GM18520 (cell line): ENCODE measurements at regions not wholly inside any gene's neighbourhood (a gene's known extent, or its start where the extent isn't known, plus 50 kb on each side); places are given as distances from the start of the nearest gene placed in this dataset.

Experiments used
- ATAC-seq: cut with Tn5 transposase; IDR thresholded peaks from one replicate; pipeline ENCODE4 v1.9.1; 2021; ENCODE audit not compliant: unreplicated experiment

GRCh38 chr5:133831491-133832224, 136.8 kb downstream of the C5orf15 start:
- no peak for ATAC-seq

- ATAC-seq, result no peak
Observed at GRCh38 chr5:133830911-133831310, 137.5 kb downstream of the C5orf15 start.

GRCh38 chr5:133830281-133830680, 138.1 kb downstream of the C5orf15 start:
- no peak for ATAC-seq

GRCh38 chr5:133829786-133830185, 138.6 kb downstream of the C5orf15 start:
- no peak for ATAC-seq

- ATAC-seq, result no peak
Observed at GRCh38 chr5:133828722-133829121, 139.7 kb downstream of the C5orf15 start.

- no peak for ATAC-seq
Observed at GRCh38 chr5:133827830-133828229, 140.6 kb downstream of the C5orf15 start.

GRCh38 chr5:133827011-133827410, 141.4 kb downstream of the C5orf15 start:
- ATAC-seq, result no peak

- ATAC-seq, result peak; percentile 31
Observed at GRCh38 chr5:133825631-133826289, 142.7 kb downstream of the C5orf15 start.

GRCh38 chr5:133824661-133825254, 143.7 kb downstream of the C5orf15 start:
- ATAC-seq, result peak; percentile 62

- ATAC-seq, result no peak
Observed at GRCh38 chr5:133821889-133822288, 146.5 kb downstream of the C5orf15 start.

GRCh38 chr5:133821311-133821741, 147.1 kb downstream of the C5orf15 start:
- ATAC-seq, result no peak

GRCh38 chr5:133820507-133820906, 147.9 kb downstream of the C5orf15 start:
- no peak for ATAC-seq

GRCh38 chr5:133819977-133820471, 148.4 kb downstream of the C5orf15 start:
- no peak for ATAC-seq

GRCh38 chr5:133818869-133819600, 149.4 kb downstream of the C5orf15 start:
- ATAC-seq, result no peak

- ATAC-seq, result no peak
Observed at GRCh38 chr5:133818031-133818431, 150.4 kb downstream of the C5orf15 start.

GRCh38 chr5:133817456-133817855, 151.0 kb downstream of the C5orf15 start:
- no peak for ATAC-seq

GRCh38 chr5:133816791-133817190, 151.6 kb downstream of the C5orf15 start:
- no peak for ATAC-seq

GRCh38 chr5:133814152-133814551, 154.3 kb downstream of the C5orf15 start:
- no peak for ATAC-seq

- no peak for ATAC-seq
Observed at GRCh38 chr5:133811168-133811567, 157.3 kb downstream of the C5orf15 start.

- no peak for ATAC-seq
Observed at GRCh38 chr5:133809801-133810200, 158.6 kb downstream of the C5orf15 start.

- ATAC-seq, result no peak
Observed at GRCh38 chr5:133807348-133807747, 161.1 kb downstream of the C5orf15 start.
